ENCODE measurements at regions not wholly inside any gene's neighbourhood (a gene's known extent, or its start where the extent isn't known, plus 50 kb on each side); places are given as distances from the start of the nearest gene placed in this dataset.

DNA sequence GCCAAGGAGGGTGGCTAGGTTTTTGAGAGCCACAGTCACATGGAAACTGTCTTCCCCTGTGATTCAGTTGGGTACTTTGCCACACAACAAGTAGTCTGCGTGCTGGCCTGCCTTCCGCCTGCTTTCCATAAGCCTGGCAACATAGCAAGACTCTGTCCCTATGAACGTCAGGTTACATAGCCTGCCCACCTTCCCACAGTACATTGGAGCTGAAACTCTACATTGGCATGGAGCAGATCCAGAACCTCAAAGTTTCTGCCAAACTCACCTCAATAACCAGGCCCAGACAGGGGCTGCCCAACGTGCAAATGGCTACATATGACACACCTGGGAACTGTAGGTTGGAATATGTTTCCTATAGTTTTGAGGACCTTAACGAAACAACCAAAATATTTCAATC, 140.6 kb upstream of the PRICKLE2 start:
- no peak for TF ChIP-seq POLR2A (IDR thresholded peaks at IDR 0.05; ENCODE audit: low read length)
- no peak for TF ChIP-seq CTCF (IDR thresholded peaks at IDR 0.05)
- TF ChIP-seq, protein P1, sequence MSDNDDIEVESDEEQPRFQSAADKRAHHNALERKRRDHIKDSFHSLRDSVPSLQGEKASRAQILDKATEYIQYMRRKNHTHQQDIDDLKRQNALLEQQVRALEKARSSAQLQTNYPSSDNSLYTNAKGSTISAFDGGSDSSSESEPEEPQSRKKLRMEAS (IDR thresholded peaks at IDR 0.05): no peak
- TF ChIP-seq JUNB (IDR thresholded peaks at IDR 0.05): no peak
- no peak for TF ChIP-seq SMC3 (IDR thresholded peaks at IDR 0.05)
- no peak for TF ChIP-seq MAFK (IDR thresholded peaks at IDR 0.05; ENCODE audit: partially characterized antibody)
- no peak for TF ChIP-seq RAD21 (conservative IDR thresholded peaks at IDR 0.05 in 1 of 2, IDR thresholded peaks at IDR 0.05 in 1 of 2)
- no peak for TF ChIP-seq EP300 (IDR thresholded peaks at IDR 0.05)
- TF ChIP-seq USF2 (IDR thresholded peaks at IDR 0.05): no peak
- no peak for TF ChIP-seq CHD4 (IDR thresholded peaks at IDR 0.05; ENCODE audit: borderline replicate concordance)
